Neural progenitor cell (in vitro differentiated cells): ENCODE measurements at regions not wholly inside any gene's neighbourhood (a gene's known extent, or its start where the extent isn't known, plus 50 kb on each side); places are given as distances from the start of the nearest gene placed in this dataset.

ENCODE experiments used
- EZH2 ChIP-seq: fragments of 200-600 bp; sonication (generic); IDR thresholded peaks from 2 replicates; pipeline ENCODE4 v1.6.1; 2017; ENCODE audit warnings: antibody characterized with exemption, mild to moderate bottlenecking, moderate library complexity
- TF ChIP-seq, protein P1 (sequence below): fragments of 200-600 bp; sonication (generic); IDR thresholded peaks from 2 replicates; pipeline ENCODE4 v1.5.1; 2017; ENCODE audit warnings: antibody characterized with exemption, mild to moderate bottlenecking

DNA sequence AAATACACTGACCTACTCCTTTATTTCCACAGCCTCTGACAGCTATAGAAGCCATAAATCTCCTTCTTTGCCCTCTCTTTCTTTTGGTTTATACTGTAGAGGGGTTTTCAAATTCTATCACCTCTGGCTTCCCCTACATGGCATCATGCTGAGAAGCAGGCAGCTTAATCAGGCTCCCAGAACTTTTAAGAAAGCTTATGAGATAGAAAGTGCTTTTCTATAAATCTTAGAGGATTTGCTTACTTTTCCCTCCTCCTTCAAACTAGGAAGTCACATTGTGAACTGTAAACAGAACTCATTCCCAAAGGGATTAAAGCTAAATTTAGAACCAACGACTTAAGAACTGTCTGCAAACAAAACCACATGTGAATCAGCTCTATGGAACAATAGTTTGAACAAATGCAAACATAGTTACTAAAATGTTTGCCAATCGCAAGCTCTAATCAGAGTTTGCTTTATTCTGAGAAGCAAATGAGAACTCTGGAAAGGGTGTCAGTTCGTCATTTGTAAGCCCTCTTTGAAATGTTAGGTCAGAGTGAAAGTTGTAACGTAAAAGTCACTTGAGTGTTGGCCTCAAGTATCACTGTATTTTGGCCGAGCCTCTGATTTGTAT lies 344.1 kb downstream of the RFC3 start:
- TF ChIP-seq, protein P1, sequence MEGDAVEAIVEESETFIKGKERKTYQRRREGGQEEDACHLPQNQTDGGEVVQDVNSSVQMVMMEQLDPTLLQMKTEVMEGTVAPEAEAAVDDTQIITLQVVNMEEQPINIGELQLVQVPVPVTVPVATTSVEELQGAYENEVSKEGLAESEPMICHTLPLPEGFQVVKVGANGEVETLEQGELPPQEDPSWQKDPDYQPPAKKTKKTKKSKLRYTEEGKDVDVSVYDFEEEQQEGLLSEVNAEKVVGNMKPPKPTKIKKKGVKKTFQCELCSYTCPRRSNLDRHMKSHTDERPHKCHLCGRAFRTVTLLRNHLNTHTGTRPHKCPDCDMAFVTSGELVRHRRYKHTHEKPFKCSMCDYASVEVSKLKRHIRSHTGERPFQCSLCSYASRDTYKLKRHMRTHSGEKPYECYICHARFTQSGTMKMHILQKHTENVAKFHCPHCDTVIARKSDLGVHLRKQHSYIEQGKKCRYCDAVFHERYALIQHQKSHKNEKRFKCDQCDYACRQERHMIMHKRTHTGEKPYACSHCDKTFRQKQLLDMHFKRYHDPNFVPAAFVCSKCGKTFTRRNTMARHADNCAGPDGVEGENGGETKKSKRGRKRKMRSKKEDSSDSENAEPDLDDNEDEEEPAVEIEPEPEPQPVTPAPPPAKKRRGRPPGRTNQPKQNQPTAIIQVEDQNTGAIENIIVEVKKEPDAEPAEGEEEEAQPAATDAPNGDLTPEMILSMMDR, result no peak
- no peak for TF ChIP-seq EZH2
